MM.1S (cell line): ENCODE measurements at regions not wholly inside any gene's neighbourhood (a gene's known extent, or its start where the extent isn't known, plus 50 kb on each side); places are given as distances from the start of the nearest gene placed in this dataset.
A peak's percentile ranks its signal among the peaks of the same experiment; 100 is the strongest.

Experiments used
- DNase-seq: peaks from one replicate; pipeline ENCODE4 v3.0.0-alpha.2; 2015
- H2AFZ ChIP-seq: fragments of 300-600 bp; sonication (generic); 2 replicates; pipeline ENCODE4 v1.6.0; 2016; ENCODE audit warnings: antibody characterized with exemption, low read length
- H3F3A ChIP-seq: fragments of 300-600 bp; sonication (generic); 2 replicates; pipeline ENCODE4 v1.6.1; 2016; ENCODE audit warnings: mild to moderate bottlenecking, antibody characterized with exemption, low read length, moderate library complexity, mixed read lengths; ENCODE audit not compliant: insufficient read depth
- H3K27ac ChIP-seq: fragments of 300-600 bp; sonication (generic); 2 replicates; pipeline ENCODE4 v1.5.1; 2016; ENCODE audit warnings: mild to moderate bottlenecking, low read length
- H3K27me3 ChIP-seq: fragments of 300-600 bp; sonication (generic); replicated peaks from 2 replicates; pipeline ENCODE4 v1.6.0; 2016; ENCODE audit warnings: low read length; ENCODE audit not compliant: insufficient read depth
- H3K36me3 ChIP-seq: fragments of 300-600 bp; sonication (generic); replicated peaks from 2 replicates; pipeline ENCODE4 v1.6.1; 2016; ENCODE audit warnings: mild to moderate bottlenecking, low read length, mixed read lengths; ENCODE audit not compliant: insufficient read depth
- H3K4me1 ChIP-seq: fragments of 300-600 bp; sonication (generic); 2 replicates; pipeline ENCODE4 v1.6.1; 2016; ENCODE audit warnings: low read length, mixed read lengths
- H3K4me2 ChIP-seq: fragments of 300-600 bp; sonication (generic); 2 replicates; pipeline ENCODE4 v1.6.0; 2016; ENCODE audit warnings: low read depth, low read length
- H3K4me3 ChIP-seq: fragments of 300-600 bp; sonication (generic); 2 replicates; pipeline ENCODE4 v1.5.1; 2016; ENCODE audit warnings: low read length, mixed read lengths
- H3K79me2 ChIP-seq: fragments of 300-600 bp; sonication (generic); 2 replicates; pipeline ENCODE4 v1.6.1; 2016; ENCODE audit warnings: mixed run types, low read length, mixed read lengths
- H3K9ac ChIP-seq: fragments of 300-600 bp; sonication (generic); 2 replicates; pipeline ENCODE4 v1.6.1; 2016; ENCODE audit warnings: low read length, mixed read lengths
- H3K9me2 ChIP-seq: fragments of 300-600 bp; sonication (generic); replicated peaks from 2 replicates; pipeline ENCODE4 v1.6.1; 2016; ENCODE audit warnings: mild to moderate bottlenecking, low read length, mixed read lengths; ENCODE audit not compliant: insufficient read depth
- H3K9me3 ChIP-seq: fragments of 300-600 bp; sonication (generic); replicated peaks from 2 replicates; pipeline ENCODE4 v1.6.1; 2016; ENCODE audit warnings: mild to moderate bottlenecking, low read length, mixed read lengths; ENCODE audit not compliant: insufficient read depth
- H4K20me1 ChIP-seq: fragments of 300-600 bp; sonication (generic); 2 replicates; pipeline ENCODE4 v1.6.1; 2016; ENCODE audit warnings: mild to moderate bottlenecking, low read length, moderate library complexity, mixed read lengths; ENCODE audit not compliant: insufficient read depth
- CTCF ChIP-seq: fragments of 300-600 bp; sonication (generic); IDR thresholded peaks from 2 replicates; pipeline ENCODE4 v1.5.1; 2016; ENCODE audit warnings: antibody characterized with exemption, low read length, mixed read lengths
- EZH2 ChIP-seq: fragments of 300-600 bp; sonication (generic); optimal IDR thresholded peaks from 2 replicates; pipeline ENCODE3; 2017; ENCODE audit warnings: low read depth, mild to moderate bottlenecking, antibody characterized with exemption, low read length, mixed read lengths
- EZH2phosphoT487 ChIP-seq: fragments of 300-600 bp; sonication (generic); IDR thresholded peaks from 2 replicates; pipeline ENCODE4 v1.6.1; 2018; ENCODE audit warnings: antibody characterized with exemption, low read length

- Histone ChIP-seq H3K27me3 (no peaks in the 10 kb centered on the region), H3K4me1 (no peaks in the 10 kb centered on the region), H2AFZ (no peak overlapping the region), H3K79me2 (no peaks in the 10 kb centered on the region), H3K4me2 (no peak overlapping the region), H3K9me2 (no peaks in the 10 kb centered on the region), H3K4me3 (no peak overlapping the region), H3F3A (no peaks in the 10 kb centered on the region), H3K9me3 (no peaks in the 10 kb centered on the region), H3K9ac (no peak overlapping the region), H3K36me3 (no peaks in the 10 kb centered on the region), H3K27ac (no peak overlapping the region), H4K20me1 (no peaks in the 10 kb centered on the region)
- TF ChIP-seq EZH2 (no peak), EZH2phosphoT487 (no peak), CTCF (no peak)
- DNase-seq = no peak
Measured at GRCh38 chr14:100384277-100384676, 61.1 kb downstream of the SLC25A47 start.

GRCh38 chr14:100384819-100385813 lies 62.0 kb downstream of the SLC25A47 start:
- TF ChIP-seq EZH2phosphoT487 (no peak), EZH2 (no peak), CTCF (0 out of 2 replicates have a peak, but pooled peaks have one; percentile 4)
- Histone ChIP-seq H3K27ac (no peak overlapping the region), H3K27me3 (no peaks in the 10 kb centered on the region), H2AFZ (no peak overlapping the region), H3K9me3 (no peaks in the 10 kb centered on the region), H4K20me1 (no peaks in the 10 kb centered on the region), H3K4me2 (no peak overlapping the region), H3K36me3 (no peaks in the 10 kb centered on the region), H3K9ac (no peak overlapping the region), H3K9me2 (no peaks in the 10 kb centered on the region), H3K4me3 (no peak overlapping the region), H3K79me2 (no peaks in the 10 kb centered on the region), H3F3A (no peaks in the 10 kb centered on the region), H3K4me1 (no peaks in the 10 kb centered on the region)
- DNase-seq = no peak

- H3K4me2 ChIP-seq = no peak overlapping the region
- H4K20me1 ChIP-seq = no peaks in the 10 kb centered on the region
- no peaks in the 10 kb centered on the region for H3K9me2 ChIP-seq
- no peaks in the 10 kb centered on the region for H3K9me3 ChIP-seq
- no peaks in the 10 kb centered on the region for H3F3A ChIP-seq
- no peaks in the 10 kb centered on the region for H3K4me1 ChIP-seq
- no peak overlapping the region for H3K9ac ChIP-seq
- H3K4me3 ChIP-seq = no peak overlapping the region
- no peaks in the 10 kb centered on the region for H3K27me3 ChIP-seq
- no peaks in the 10 kb centered on the region for H3K36me3 ChIP-seq
- no peak for DNase-seq
- H2AFZ ChIP-seq = no peak overlapping the region
- no peak for TF ChIP-seq EZH2
- TF ChIP-seq EZH2phosphoT487 = no peak
- TF ChIP-seq CTCF = no peak
- no peak overlapping the region for H3K27ac ChIP-seq
- no peaks in the 10 kb centered on the region for H3K79me2 ChIP-seq
Measured at GRCh38 chr14:100386121-100386520, 63.0 kb downstream of the SLC25A47 start.
